ENCODE measurements at regions not wholly inside any gene's neighbourhood (a gene's known extent, or its start where the extent isn't known, plus 50 kb on each side); places are given as distances from the start of the nearest gene placed in this dataset.

GRCh38 chr9:26463837-26464236 is 428.8 kb downstream of the CAAP1 start:
- TF ChIP-seq POLR2AphosphoS5 (IDR thresholded peaks at IDR 0.05; ENCODE audit: low read depth, low read length) (no peak), SIN3A (IDR thresholded peaks at IDR 0.05; ENCODE audit: borderline replicate concordance, insufficient read depth, low read length) (no peak), TAF1 (IDR thresholded peaks at IDR 0.05; ENCODE audit: borderline replicate concordance, insufficient read depth, low read length) (no peak), REST (IDR thresholded peaks at IDR 0.05; ENCODE audit: insufficient read depth in 1 of 2, low read depth in 2 of 2, low read length in 2 of 2) (no peak)

Data from PFSK-1 (cell line).